Ovary (tissue), 3 donors: ENCODE measurements at regions not wholly inside any gene's neighbourhood (a gene's known extent, or its start where the extent isn't known, plus 50 kb on each side); places are given as distances from the start of the nearest gene placed in this dataset.

Source experiments
- CTCF ChIP-seq, 3 donors: fragments of 450-650 bp in 2 of 3; fragments of 200-600 bp in 1 of 3; IDR thresholded peaks; one replicate each; pipeline versions ENCODE4 v1.5.1 to v1.8.0; 2016 to 2022; ENCODE audit warnings: antibody characterized with exemption in 3 of 3, mild to moderate bottlenecking in 1 of 3
- EP300 ChIP-seq: sonication (generic); formaldehyde crosslinking; IDR thresholded peaks from one replicate; pipeline ENCODE4 v1.6.1; 2017; ENCODE audit warnings: antibody characterized with exemption
- POLR2A ChIP-seq: fragments of 450-650 bp; IDR thresholded peaks from one replicate; pipeline ENCODE4 v1.6.1; 2017; ENCODE audit warnings: antibody characterized with exemption, mild to moderate bottlenecking, moderate library complexity
- donor health status: DM: no; HTN: no; CAD: no.

GRCh38 chr12:68482660-68483059 is 128.0 kb upstream of the RAP1B start:
- TF ChIP-seq CTCF (IDR thresholded peaks at IDR 0.05) (no peak), POLR2A (no peak), EP300 (no peak)
